MM.1S (cell line): ENCODE measurements at regions not wholly inside any gene's neighbourhood (a gene's known extent, or its start where the extent isn't known, plus 50 kb on each side); places are given as distances from the start of the nearest gene placed in this dataset.

Experiments
- DNase-seq: peaks from one replicate; pipeline ENCODE4 v3.0.0-alpha.2; 2015
- H2AFZ ChIP-seq: fragments of 300-600 bp; sonication (generic); 2 replicates; pipeline ENCODE4 v1.6.0; 2016; ENCODE audit warnings: antibody characterized with exemption, low read length
- H3F3A ChIP-seq: fragments of 300-600 bp; sonication (generic); 2 replicates; pipeline ENCODE4 v1.6.1; 2016; ENCODE audit warnings: mild to moderate bottlenecking, antibody characterized with exemption, low read length, moderate library complexity, mixed read lengths; ENCODE audit not compliant: insufficient read depth
- H3K27ac ChIP-seq: fragments of 300-600 bp; sonication (generic); 2 replicates; pipeline ENCODE4 v1.5.1; 2016; ENCODE audit warnings: mild to moderate bottlenecking, low read length
- H3K27me3 ChIP-seq: fragments of 300-600 bp; sonication (generic); replicated peaks from 2 replicates; pipeline ENCODE4 v1.6.0; 2016; ENCODE audit warnings: low read length; ENCODE audit not compliant: insufficient read depth
- H3K36me3 ChIP-seq: fragments of 300-600 bp; sonication (generic); replicated peaks from 2 replicates; pipeline ENCODE4 v1.6.1; 2016; ENCODE audit warnings: mild to moderate bottlenecking, low read length, mixed read lengths; ENCODE audit not compliant: insufficient read depth
- H3K4me1 ChIP-seq: fragments of 300-600 bp; sonication (generic); 2 replicates; pipeline ENCODE4 v1.6.1; 2016; ENCODE audit warnings: low read length, mixed read lengths
- H3K4me2 ChIP-seq: fragments of 300-600 bp; sonication (generic); 2 replicates; pipeline ENCODE4 v1.6.0; 2016; ENCODE audit warnings: low read depth, low read length
- H3K4me3 ChIP-seq: fragments of 300-600 bp; sonication (generic); 2 replicates; pipeline ENCODE4 v1.5.1; 2016; ENCODE audit warnings: low read length, mixed read lengths
- H3K79me2 ChIP-seq: fragments of 300-600 bp; sonication (generic); 2 replicates; pipeline ENCODE4 v1.6.1; 2016; ENCODE audit warnings: mixed run types, low read length, mixed read lengths
- H3K9ac ChIP-seq: fragments of 300-600 bp; sonication (generic); 2 replicates; pipeline ENCODE4 v1.6.1; 2016; ENCODE audit warnings: low read length, mixed read lengths
- H3K9me2 ChIP-seq: fragments of 300-600 bp; sonication (generic); replicated peaks from 2 replicates; pipeline ENCODE4 v1.6.1; 2016; ENCODE audit warnings: mild to moderate bottlenecking, low read length, mixed read lengths; ENCODE audit not compliant: insufficient read depth
- H3K9me3 ChIP-seq: fragments of 300-600 bp; sonication (generic); replicated peaks from 2 replicates; pipeline ENCODE4 v1.6.1; 2016; ENCODE audit warnings: mild to moderate bottlenecking, low read length, mixed read lengths; ENCODE audit not compliant: insufficient read depth
- H4K20me1 ChIP-seq: fragments of 300-600 bp; sonication (generic); 2 replicates; pipeline ENCODE4 v1.6.1; 2016; ENCODE audit warnings: mild to moderate bottlenecking, low read length, moderate library complexity, mixed read lengths; ENCODE audit not compliant: insufficient read depth
- EZH2 ChIP-seq: fragments of 300-600 bp; sonication (generic); optimal IDR thresholded peaks from 2 replicates; pipeline ENCODE3; 2017; ENCODE audit warnings: low read depth, mild to moderate bottlenecking, antibody characterized with exemption, low read length, mixed read lengths
- EZH2phosphoT487 ChIP-seq: fragments of 300-600 bp; sonication (generic); IDR thresholded peaks from 2 replicates; pipeline ENCODE4 v1.6.1; 2018; ENCODE audit warnings: antibody characterized with exemption, low read length
- TF ChIP-seq, protein P1 (sequence below): fragments of 300-600 bp; sonication (generic); IDR thresholded peaks from 2 replicates; pipeline ENCODE4 v1.5.1; 2016; ENCODE audit warnings: antibody characterized with exemption, low read length, mixed read lengths

DNA sequence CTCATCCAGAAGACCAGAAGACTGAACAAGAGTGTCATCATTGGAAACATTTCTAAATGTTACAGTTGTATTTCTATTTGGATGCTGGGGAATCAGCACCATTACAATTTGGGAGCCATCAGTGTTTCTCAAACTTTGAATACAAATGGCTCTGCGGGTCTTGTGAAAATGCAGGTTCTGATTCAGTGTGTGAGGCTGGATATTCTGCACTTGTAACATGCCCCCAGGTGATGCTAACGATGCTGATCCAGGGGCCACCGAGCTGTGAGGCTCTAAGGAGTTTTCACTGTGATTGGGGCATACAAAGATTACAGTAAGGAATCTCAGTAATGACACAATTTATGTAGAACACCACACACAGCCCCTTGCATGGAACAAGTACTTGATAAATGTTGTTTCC lies 167.7 kb downstream of the ACTL7B start:
- H4K20me1 ChIP-seq: no peaks in the 10 kb centered on the region
- no peaks in the 10 kb centered on the region for H3K9me2 ChIP-seq
- no peak overlapping the region for H3K27ac ChIP-seq
- H3K9ac ChIP-seq: no peak overlapping the region
- TF ChIP-seq EZH2phosphoT487 (no peak), EZH2 (no peak)
- TF ChIP-seq, protein P1, sequence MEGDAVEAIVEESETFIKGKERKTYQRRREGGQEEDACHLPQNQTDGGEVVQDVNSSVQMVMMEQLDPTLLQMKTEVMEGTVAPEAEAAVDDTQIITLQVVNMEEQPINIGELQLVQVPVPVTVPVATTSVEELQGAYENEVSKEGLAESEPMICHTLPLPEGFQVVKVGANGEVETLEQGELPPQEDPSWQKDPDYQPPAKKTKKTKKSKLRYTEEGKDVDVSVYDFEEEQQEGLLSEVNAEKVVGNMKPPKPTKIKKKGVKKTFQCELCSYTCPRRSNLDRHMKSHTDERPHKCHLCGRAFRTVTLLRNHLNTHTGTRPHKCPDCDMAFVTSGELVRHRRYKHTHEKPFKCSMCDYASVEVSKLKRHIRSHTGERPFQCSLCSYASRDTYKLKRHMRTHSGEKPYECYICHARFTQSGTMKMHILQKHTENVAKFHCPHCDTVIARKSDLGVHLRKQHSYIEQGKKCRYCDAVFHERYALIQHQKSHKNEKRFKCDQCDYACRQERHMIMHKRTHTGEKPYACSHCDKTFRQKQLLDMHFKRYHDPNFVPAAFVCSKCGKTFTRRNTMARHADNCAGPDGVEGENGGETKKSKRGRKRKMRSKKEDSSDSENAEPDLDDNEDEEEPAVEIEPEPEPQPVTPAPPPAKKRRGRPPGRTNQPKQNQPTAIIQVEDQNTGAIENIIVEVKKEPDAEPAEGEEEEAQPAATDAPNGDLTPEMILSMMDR: no peak
- no peaks in the 10 kb centered on the region for H3F3A ChIP-seq
- no peak for DNase-seq
- no peak overlapping the region for H3K4me3 ChIP-seq
- H2AFZ ChIP-seq: no peak overlapping the region
- no peaks in the 10 kb centered on the region for H3K4me1 ChIP-seq
- no peaks in the 10 kb centered on the region for H3K27me3 ChIP-seq
- H3K79me2 ChIP-seq: no peaks in the 10 kb centered on the region
- no peaks in the 10 kb centered on the region for H3K9me3 ChIP-seq
- no peaks in the 10 kb centered on the region for H3K36me3 ChIP-seq
- no peak overlapping the region for H3K4me2 ChIP-seq

DNA sequence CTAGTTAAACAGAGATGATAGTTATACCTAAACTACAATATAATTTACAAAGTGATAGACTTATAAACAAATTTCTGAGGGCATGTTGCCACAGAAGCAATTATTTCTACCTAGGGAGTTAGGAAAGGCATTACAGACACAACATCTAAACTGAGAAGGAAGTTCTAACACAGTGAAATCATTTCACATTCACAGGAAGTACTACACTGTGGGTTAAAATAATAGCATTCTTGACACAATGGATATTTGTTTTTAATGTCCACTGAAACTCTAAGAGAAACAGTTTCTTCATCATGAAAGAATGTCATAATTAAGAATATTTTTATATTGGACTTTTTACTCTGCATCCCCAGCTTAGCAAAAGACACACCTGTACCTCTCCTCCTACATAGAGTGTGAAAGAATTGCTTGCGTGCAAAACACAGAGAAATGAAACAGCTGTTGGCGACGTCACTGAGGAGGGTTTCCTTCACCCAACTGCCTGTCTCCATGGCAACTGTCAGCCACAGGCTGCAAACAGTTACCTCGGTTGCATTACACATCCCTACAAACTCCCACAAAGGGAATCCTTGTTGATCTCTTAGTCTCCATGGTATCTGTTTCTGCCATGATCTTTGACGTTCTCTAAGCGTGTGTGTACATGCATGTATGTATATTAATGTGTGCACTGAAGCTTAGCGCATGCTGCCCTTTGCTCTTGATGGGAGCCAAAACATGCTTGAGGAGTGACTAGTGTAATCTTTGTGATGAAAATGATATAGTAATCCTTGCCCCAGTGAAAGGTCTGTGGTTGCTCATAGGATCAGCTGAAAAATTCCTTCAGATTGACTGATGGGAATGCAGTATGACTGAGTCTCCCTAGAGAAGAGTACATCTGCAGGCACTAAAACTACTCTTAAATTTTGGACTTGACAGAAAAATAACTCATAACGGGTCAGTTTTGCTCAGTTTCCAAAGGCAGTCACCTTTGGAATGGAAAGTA lies 168.5 kb downstream of the ACTL7B start:
- Histone ChIP-seq H3K9me2 (no peaks in the 10 kb centered on the region), H3K9me3 (no peaks in the 10 kb centered on the region), H3K27me3 (no peaks in the 10 kb centered on the region), H3K4me3 (no peak overlapping the region), H3K79me2 (no peaks in the 10 kb centered on the region), H3K4me1 (no peaks in the 10 kb centered on the region), H3K36me3 (no peaks in the 10 kb centered on the region), H3K27ac (no peak overlapping the region), H4K20me1 (no peaks in the 10 kb centered on the region), H3K4me2 (no peak overlapping the region), H3F3A (no peaks in the 10 kb centered on the region), H2AFZ (no peak overlapping the region), H3K9ac (no peak overlapping the region)
- no peak for DNase-seq
- no peak for TF ChIP-seq EZH2phosphoT487
- TF ChIP-seq, protein P1: no peak
- TF ChIP-seq EZH2: no peak

DNA sequence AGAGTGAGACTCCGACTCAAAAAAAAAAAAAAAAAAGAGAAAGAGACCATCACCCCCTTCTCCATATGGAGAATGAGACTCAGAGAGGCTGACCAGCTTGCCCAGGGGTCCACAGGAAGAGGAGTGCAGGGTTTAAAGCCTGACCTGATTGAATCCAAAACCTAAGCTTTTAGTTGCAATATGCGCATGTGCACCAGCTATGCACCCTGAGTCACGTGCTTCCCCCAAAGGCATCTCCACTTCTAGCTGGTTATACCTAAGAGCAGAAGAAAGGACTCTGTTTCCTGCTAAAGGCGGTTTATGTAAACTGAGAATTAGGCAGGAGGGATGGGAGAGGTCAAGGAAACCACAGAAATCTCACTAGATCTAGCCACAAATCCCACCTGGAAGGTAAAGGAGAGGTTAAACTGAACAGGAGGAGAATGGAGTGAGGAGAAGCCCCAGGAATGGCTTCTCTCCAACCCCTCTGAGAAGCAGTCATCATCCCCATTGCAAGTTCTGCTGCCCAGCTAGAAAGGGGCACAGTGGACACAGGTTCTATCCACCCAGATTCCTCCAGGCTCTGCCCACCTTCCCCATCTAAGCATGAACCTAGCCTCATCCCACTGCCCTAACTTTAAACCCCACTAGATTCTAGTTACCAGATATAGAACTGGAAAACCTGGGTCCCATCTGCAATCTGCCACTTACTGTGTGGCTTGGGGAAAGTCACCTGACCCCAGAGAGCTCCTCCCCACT lies 171.3 kb downstream of the ACTL7B start:
- H3K4me1 ChIP-seq: no peaks in the 10 kb centered on the region
- no peaks in the 10 kb centered on the region for H3K9me3 ChIP-seq
- no peak overlapping the region for H3K9ac ChIP-seq
- no peaks in the 10 kb centered on the region for H3K79me2 ChIP-seq
- no peaks in the 10 kb centered on the region for H3F3A ChIP-seq
- TF ChIP-seq EZH2phosphoT487 (no peak), EZH2 (no peak)
- TF ChIP-seq, protein P1: no peak
- no peaks in the 10 kb centered on the region for H3K27me3 ChIP-seq
- H3K4me2 ChIP-seq: no peak overlapping the region
- no peak overlapping the region for H2AFZ ChIP-seq
- H3K27ac ChIP-seq: no peak overlapping the region
- H3K4me3 ChIP-seq: no peak overlapping the region
- no peak for DNase-seq
- no peaks in the 10 kb centered on the region for H4K20me1 ChIP-seq
- H3K36me3 ChIP-seq: no peaks in the 10 kb centered on the region
- H3K9me2 ChIP-seq: no peaks in the 10 kb centered on the region
